PFSK-1 (cell line): ENCODE measurements at regions not wholly inside any gene's neighbourhood (a gene's known extent, or its start where the extent isn't known, plus 50 kb on each side); places are given as distances from the start of the nearest gene placed in this dataset.

Source experiments
- FOXP2 ChIP-seq: optimal IDR thresholded peaks from 2 replicates; pipeline ENCODE3; 2011; ENCODE audit warnings: borderline replicate concordance, control low read depth, inconsistent platforms; ENCODE audit not compliant: insufficient read depth; ENCODE audit errors: extremely low read length, extremely low read depth
- POLR2AphosphoS5 ChIP-seq: IDR thresholded peaks from 2 replicates; pipeline ENCODE4 v1.6.1; 2012; ENCODE audit warnings: low read depth, mild to moderate bottlenecking, control low read depth, low read length, moderate library complexity
- SIN3A ChIP-seq: IDR thresholded peaks from 2 replicates; pipeline ENCODE4 v1.6.1; 2012; ENCODE audit warnings: mild to moderate bottlenecking, low read length, moderate library complexity, borderline replicate concordance; ENCODE audit not compliant: insufficient read depth
- TAF1 ChIP-seq: IDR thresholded peaks from 2 replicates; pipeline ENCODE4 v1.6.1; 2012; ENCODE audit warnings: low read length, control low read depth, borderline replicate concordance; ENCODE audit not compliant: insufficient read depth
- TF ChIP-seq, protein P1 (sequence below), 2 experiments: IDR thresholded peaks; 2 replicates each; pipeline versions ENCODE4 v1.6.1 to v1.8.0; 2011 to 2012; ENCODE audit warnings: low read depth in 2 of 2, low read length in 2 of 2, control low read depth in 1 of 2, inconsistent platforms in 1 of 2, mild to moderate bottlenecking in 1 of 2, moderate library complexity in 1 of 2; ENCODE audit not compliant: insufficient read depth in 1 of 2

DNA sequence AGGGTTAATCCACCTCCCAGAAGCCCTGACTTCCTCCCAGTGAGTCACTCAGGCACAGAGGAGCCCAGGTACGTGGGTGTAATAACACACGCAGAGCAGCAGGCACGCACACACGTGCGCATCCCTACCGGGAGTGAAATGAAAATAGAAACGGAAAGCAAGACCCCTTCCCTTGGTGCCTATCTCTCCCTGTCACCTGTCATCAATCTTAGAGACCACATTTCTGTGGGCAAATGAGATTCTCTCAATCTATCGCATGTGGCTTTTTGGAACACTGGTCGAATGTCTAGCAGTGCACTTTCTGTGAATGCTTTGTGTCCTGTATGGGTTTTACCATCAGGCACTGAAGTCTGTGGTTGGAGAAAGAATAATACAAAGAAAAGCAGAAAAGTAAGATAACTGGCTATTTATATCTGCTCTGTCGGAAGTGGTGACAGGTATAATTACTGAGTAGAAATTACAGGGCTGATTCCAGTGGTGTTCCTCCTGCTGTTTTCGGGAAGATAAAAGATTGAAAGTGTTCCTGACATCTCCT lies 137.7 kb upstream of the GRIA1 start:
- TF ChIP-seq TAF1 (no peak), POLR2AphosphoS5 (no peak), SIN3A (no peak), FOXP2 (no peak)
- TF ChIP-seq, protein P1, sequence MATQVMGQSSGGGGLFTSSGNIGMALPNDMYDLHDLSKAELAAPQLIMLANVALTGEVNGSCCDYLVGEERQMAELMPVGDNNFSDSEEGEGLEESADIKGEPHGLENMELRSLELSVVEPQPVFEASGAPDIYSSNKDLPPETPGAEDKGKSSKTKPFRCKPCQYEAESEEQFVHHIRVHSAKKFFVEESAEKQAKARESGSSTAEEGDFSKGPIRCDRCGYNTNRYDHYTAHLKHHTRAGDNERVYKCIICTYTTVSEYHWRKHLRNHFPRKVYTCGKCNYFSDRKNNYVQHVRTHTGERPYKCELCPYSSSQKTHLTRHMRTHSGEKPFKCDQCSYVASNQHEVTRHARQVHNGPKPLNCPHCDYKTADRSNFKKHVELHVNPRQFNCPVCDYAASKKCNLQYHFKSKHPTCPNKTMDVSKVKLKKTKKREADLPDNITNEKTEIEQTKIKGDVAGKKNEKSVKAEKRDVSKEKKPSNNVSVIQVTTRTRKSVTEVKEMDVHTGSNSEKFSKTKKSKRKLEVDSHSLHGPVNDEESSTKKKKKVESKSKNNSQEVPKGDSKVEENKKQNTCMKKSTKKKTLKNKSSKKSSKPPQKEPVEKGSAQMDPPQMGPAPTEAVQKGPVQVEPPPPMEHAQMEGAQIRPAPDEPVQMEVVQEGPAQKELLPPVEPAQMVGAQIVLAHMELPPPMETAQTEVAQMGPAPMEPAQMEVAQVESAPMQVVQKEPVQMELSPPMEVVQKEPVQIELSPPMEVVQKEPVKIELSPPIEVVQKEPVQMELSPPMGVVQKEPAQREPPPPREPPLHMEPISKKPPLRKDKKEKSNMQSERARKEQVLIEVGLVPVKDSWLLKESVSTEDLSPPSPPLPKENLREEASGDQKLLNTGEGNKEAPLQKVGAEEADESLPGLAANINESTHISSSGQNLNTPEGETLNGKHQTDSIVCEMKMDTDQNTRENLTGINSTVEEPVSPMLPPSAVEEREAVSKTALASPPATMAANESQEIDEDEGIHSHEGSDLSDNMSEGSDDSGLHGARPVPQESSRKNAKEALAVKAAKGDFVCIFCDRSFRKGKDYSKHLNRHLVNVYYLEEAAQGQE (IDR thresholded peaks at IDR 0.05; ENCODE audit: insufficient read depth in 1 of 2, low read depth in 2 of 2, low read length in 2 of 2): no peak
